H7 (cell line): ENCODE measurements at regions not wholly inside any gene's neighbourhood (a gene's known extent, or its start where the extent isn't known, plus 50 kb on each side); places are given as distances from the start of the nearest gene placed in this dataset.
"Not testable (repeated sequence)": the region's sequence is repeated elsewhere in the genome, so short reads cannot be mapped to it uniquely, and the experiment has no call there.

ENCODE experiments used
- DNase-seq: peaks from one replicate; pipeline ENCODE4 v3.0.0; 2012
- H3K27me3 ChIP-seq: 2 replicates; pipeline ENCODE4 v1.6.0; 2011; ENCODE audit warnings: mild to moderate bottlenecking, low read length; ENCODE audit not compliant: control insufficient read depth, insufficient read depth
- H3K36me3 ChIP-seq: replicated peaks from 2 replicates; pipeline ENCODE4 v1.5.1; 2011; ENCODE audit warnings: low read length; ENCODE audit not compliant: control insufficient read depth, insufficient read depth
- H3K4me3 ChIP-seq: 2 replicates; pipeline ENCODE4 v1.5.1; 2011; ENCODE audit warnings: low read depth, mild to moderate bottlenecking, control low read depth, low read length, moderate library complexity; ENCODE audit not compliant: insufficient read depth

DNA sequence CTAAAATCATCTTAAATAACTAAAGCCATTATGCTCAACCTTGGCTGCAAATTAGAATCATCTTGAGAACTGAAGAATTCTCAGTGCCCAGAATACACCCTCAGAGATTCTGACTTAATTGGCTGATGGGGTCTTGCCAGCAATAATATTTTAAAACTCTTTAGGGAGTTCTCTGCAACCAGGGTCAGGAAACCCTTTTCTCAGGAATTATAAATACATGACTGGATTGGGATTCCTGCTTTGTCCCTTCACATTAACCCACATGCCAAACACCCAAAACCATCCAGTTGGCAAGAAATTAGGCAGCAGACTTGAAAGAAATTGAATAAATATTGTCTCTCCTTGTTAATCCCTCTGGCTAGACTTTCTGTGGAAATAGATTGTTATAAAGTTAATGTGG is 482.3 kb upstream of the NECTIN3 start:
- no peak for DNase-seq
- Histone ChIP-seq H3K36me3 (no peaks in the 10 kb centered on the region), H3K4me3 (no peak overlapping the region), H3K27me3 (no peaks in the 10 kb centered on the region)

DNA sequence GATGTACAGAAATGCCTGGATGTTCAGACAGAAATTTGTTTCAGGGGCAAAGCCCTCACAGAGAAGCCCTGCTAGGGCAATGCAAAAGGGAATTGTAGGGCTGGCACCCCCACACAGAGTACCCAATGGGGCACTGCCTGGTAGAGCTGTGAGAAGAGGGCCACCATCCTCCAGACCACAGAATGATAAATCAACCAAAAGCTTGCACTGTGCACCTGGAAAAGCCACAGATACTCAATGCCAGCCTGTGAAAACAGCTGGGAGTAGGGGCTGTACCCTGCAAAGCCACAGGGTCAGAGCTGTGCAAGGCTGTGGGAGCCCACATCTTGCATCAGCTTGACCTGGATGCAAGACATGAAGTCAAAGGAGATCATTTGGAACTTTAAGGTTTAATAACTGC is 477.9 kb upstream of the NECTIN3 start:
- Histone ChIP-seq H3K27me3 (no peaks in the 10 kb centered on the region), H3K36me3 (no peaks in the 10 kb centered on the region; the same call in 1 of the 2 replicates), H3K4me3 (no peak overlapping the region)
- DNase-seq, result no peak

DNA sequence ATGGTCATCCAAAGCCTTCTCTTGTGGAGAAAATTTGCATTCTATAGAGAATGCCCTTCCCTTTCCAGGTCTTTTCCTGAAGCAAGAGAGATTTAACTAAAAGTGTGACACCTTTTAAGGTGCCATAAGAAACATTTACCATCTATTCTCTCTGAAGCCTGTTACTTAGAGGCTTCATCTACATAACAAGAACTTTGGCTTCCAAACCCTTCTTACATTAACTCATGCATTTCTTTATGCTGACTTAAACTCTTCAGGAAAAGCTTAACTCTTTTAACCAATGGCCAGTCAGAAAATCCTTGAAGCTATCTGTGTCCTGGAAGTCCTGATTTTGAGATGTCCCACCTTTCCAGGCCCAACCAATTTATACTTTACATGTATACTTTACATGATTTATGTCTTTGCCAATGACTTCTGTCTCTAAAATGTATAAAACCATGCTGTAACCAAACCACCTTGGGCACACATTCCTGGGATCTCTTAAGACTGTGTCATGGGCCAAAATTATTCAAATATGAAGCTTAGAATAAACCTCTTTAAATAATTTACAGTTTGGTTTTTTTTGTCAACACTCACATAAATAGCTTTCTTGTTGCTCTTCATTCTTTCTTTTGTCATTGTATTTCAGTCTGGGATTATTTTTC is 472.6 kb upstream of the NECTIN3 start:
- no peak overlapping the region for H3K4me3 ChIP-seq
- H3K36me3 ChIP-seq, result no peaks in the 10 kb centered on the region; the same call in 1 of the 2 replicates
- DNase-seq, result no peak

DNA sequence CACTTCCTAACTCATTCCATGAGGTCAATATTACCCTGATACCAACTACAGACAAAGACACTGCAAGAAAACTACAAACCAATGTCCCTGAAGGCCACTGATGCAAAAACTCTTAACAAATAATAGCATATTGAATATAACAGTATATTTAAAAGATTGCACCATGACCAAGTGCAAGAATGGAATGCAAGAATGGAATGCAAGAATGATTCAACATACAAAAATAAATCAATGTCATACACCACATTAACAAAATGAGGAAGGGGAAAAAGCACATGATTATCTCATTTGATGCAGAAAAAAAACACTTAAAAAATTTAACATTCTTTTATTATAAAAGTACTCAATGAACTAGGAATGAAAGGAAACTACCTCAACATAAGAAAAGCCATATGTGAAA is 463.1 kb upstream of the NECTIN3 start:
- Histone ChIP-seq H3K36me3 (no peaks in the 10 kb centered on the region), H3K27me3 (no peaks in the 10 kb centered on the region), H3K4me3 (no peak overlapping the region)
- DNase-seq, result no peak

More for the DNA sequence above, 472.6 kb upstream of the NECTIN3 start:
- H3K27me3 ChIP-seq, result no peaks in the 10 kb centered on the region

DNA sequence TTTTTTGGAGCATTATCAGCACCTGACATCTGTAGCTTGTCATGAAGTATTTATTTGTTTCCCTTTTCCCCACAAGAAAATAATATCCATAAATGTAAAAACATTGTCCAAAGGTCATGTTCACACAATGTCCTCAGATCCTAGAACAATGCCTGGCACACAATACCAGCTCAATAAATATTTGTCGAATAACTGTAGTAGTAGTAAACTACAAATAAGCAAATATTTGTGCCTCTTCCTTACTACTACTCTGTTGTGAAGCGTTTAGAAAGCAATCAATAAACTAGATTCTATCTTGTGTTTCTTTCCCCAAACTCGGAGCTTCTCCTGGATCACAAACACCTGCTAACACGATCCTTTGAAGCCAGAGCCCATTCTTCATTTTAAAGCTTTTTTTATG is 459.6 kb upstream of the NECTIN3 start:
- H3K36me3 ChIP-seq, result no peaks in the 10 kb centered on the region
- H3K4me3 ChIP-seq, result no peak overlapping the region
- no peaks in the 10 kb centered on the region for H3K27me3 ChIP-seq
- no peak for DNase-seq

DNA sequence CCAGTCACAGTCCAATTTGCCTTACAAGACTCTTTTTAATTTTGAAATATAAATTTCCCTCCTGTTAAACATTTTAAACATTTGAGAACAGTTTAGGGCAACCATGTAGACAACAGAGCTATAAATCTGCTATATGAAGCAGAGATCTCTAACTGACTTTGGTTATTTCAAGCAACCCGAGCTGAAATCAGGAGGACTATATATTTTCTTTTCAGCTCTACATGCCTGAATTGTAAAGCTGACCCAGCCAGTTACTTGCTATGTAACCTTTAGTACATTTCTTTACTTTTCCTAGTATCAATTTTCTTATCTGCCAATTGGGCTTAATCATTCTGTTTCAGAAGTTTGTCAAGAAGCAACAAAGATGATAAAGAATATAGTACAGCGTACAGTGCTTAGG is 457.4 kb upstream of the NECTIN3 start:
- no peak for DNase-seq
- no peaks in the 10 kb centered on the region for H3K27me3 ChIP-seq

DNA sequence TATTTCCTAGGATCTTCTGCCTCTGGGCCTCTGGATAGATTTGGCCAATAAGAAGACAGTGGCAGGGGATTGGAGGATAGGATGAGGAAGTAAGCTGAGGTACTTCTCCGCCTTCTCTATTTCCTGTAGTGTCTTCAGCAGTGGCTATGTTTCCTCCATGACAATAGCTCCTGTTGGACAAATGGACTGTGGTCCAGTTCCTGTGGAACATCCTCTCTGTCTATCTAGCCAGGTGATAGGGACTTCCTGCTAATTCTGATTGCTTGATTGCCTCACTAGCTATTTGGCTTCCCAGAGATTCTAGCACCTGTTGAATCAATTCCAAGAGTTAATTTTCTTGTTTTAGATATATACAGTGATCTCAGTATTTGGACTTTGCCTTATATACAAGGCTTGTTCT is 456.2 kb upstream of the NECTIN3 start:
- Histone ChIP-seq H3K36me3 (no peaks in the 10 kb centered on the region), H3K27me3 (no peaks in the 10 kb centered on the region), H3K4me3 (no peak overlapping the region)
- no peak for DNase-seq

More for the DNA sequence above, 457.4 kb upstream of the NECTIN3 start:
- no peak overlapping the region for H3K4me3 ChIP-seq
- no peaks in the 10 kb centered on the region for H3K36me3 ChIP-seq

DNA sequence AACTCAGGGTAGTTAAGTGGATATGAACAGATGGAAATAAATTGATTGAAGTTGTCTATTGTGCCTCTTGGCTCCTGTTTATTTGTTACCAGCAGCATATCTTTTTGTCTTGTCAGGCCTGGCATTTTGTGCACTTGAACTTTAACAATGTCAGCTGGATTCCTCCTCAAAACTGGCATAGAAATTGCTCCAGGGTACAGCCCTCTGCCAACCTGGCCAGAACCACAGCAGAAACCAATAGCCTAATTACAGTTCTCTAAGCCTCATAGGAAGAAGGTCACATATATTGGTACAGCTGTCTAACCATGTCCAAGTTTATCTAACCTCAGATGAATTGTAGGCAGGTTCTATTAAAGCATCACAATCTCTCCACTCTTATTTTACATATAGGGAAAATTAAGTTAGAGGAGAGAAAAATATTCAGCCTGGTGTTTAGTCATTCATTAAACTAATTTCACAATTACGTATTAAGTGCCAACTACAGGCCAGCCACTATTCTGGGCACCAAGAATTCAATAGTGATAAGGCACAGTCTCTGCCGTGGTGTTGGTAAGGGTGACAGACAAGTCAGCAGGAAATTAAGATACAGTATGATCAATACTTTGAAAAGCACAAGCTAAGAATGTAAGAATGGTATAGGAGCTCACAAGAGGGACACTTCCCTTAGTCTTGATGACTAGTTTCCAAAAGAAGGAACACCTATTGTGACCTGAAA is 452.9 kb upstream of the NECTIN3 start:
- no peaks in the 10 kb centered on the region for H3K36me3 ChIP-seq
- H3K4me3 ChIP-seq, result no peak overlapping the region
- no peak for DNase-seq
- H3K27me3 ChIP-seq, result no peaks in the 10 kb centered on the region

DNA sequence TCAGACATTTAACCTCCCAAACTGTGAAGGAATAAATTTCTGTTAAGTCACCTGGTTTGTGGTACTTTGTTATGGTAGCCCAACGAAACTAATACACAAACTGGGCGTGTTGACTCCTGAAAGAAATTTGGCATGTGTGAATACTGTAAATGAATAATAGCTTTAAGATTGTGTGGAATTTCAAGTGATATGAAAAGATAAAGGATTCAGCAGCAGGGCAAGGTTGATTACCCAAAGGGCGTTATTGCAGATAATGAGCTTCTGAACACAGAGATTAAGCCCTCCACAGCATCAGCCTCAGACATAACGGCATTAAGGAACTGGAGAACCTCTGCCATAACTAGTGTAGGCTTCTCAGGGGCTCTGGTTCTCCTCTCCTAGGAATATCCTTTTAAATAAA is 451.5 kb upstream of the NECTIN3 start:
- H3K27me3 ChIP-seq, result no peaks in the 10 kb centered on the region
- H3K4me3 ChIP-seq, result no peak overlapping the region
- H3K36me3 ChIP-seq, result no peaks in the 10 kb centered on the region
- DNase-seq, result no peak

DNA sequence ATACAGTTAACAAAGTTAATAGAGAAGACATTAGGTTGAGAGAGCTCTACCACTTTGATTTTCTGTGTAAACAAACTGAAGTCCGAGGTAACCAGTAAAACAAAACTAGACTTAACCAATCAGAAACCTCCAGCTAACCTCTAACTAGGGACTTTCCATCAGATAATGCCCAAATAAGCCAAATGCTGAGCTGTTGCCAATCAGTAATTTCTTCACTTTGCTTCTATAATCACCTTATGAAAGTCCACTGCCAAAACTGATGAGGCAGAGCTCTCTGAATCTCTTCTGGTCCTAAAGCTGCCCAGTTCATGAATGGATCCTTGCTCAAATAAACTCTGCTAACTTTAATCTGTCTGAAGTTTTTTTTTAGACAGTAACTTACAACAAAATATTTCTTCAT is 448.0 kb upstream of the NECTIN3 start:
- Histone ChIP-seq H3K4me3 (no peak overlapping the region), H3K36me3 (no peaks in the 10 kb centered on the region), H3K27me3 (no peaks in the 10 kb centered on the region)
- DNase-seq, result no peak

DNA sequence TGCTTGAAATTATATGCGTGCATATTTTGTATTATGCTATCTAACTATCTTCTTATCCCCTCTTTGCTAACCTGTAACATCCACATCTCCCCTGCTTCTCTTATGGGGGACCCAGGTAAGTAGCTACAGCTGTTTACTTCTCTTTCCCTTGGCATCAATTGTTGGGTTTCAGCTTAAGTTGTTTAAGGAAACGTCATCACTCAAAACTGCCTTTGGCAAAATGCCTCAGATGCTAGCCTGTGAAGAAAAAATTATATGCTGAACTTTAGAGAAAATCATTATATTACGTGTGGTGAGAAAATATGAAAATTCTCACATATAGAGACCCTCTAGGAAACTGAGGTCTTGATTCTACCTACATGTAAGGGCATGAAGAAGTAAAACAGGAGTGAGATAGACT is 447.0 kb upstream of the NECTIN3 start:
- no peak overlapping the region for H3K4me3 ChIP-seq
- no peaks in the 10 kb centered on the region for H3K27me3 ChIP-seq
- no peaks in the 10 kb centered on the region for H3K36me3 ChIP-seq
- DNase-seq, result no peak

DNA sequence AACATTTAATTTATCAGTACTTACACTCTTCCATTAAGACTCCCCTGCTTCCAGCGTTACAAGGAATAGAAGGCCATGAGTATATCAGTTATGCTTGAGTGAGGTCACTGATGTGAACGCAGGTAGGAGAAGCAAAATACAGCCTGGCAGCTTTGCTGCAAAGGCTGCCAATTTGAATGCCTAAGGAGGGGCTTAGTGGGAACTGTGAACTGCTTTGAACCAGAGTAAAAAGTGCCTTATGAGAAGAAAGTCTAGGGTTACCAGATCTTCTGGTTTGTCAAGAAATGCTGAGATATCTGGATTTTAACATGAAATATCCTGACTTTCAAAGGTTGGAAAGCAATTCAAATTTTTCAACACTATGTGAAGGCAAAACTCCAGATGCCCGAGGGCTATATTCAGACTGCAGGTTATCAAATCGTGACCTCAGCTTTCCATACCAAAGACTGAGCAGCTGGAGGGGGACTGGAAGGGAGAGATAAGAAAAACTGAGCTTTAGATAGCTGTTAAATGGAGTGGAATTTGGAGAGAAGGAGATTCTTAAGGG is 446.3 kb upstream of the NECTIN3 start:
- Histone ChIP-seq H3K4me3 (no peak overlapping the region), H3K27me3 (no peaks in the 10 kb centered on the region), H3K36me3 (no peaks in the 10 kb centered on the region)
- no peak for DNase-seq

DNA sequence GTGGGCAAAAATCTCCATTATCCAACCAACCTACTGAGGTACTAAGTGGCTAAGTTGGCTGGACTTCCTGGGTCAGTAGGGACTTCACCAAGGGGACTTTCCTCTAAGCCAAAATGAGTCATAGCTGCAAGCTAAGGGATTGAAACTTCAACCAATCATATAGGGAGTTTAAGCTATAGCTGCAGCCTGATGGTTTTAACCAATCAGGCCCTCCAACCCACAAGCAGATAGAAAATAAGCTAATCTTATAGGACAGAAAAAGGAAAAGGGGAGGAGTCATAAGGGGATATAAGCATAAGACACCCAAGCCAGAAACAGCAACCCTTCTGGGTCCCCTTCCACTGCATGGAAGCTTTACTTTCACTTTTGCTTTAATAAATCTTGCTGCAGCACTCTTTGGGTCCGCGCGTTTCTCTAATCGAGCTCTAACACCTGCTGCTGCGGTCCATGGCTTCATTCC is 444.9 kb upstream of the NECTIN3 start:
- H3K4me3 ChIP-seq, H3K27me3 ChIP-seq, DNase-seq, H3K36me3 ChIP-seq: not testable (repeated sequence)

DNA sequence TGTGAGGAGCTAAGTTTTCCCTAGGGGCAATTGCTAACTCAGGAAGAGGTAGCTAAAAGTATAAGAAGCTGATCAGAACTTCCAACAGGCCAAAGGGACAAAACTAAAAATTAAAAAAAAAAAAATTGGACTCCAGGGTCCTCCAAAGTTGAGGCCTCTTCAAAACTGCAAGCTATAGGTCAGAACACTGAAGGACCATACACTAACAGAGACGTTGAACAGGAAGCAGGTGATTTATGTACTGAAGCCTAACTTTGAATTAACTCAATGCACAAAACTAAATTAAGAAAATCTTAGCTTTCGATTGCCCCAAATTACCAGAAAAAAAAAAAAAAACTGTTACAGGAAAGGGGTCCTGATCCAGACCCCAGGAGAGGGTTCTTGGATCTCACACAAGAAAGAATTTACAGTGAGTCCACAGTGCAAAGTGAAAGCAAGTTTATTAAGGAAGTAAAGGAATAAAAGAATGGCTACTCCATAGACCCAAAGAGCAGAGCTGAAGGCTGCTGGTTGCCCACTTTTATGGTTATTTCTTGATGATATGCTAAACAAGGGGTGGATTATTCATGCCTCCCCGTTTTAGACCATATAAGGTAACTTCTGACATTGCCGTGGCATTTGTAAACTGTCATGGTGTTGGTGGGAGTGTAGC is 442.8 kb upstream of the NECTIN3 start:
- Histone ChIP-seq H3K27me3 (no peaks in the 10 kb centered on the region), H3K4me3 (no peak overlapping the region), H3K36me3 (no peaks in the 10 kb centered on the region)
- DNase-seq, result no peak

DNA sequence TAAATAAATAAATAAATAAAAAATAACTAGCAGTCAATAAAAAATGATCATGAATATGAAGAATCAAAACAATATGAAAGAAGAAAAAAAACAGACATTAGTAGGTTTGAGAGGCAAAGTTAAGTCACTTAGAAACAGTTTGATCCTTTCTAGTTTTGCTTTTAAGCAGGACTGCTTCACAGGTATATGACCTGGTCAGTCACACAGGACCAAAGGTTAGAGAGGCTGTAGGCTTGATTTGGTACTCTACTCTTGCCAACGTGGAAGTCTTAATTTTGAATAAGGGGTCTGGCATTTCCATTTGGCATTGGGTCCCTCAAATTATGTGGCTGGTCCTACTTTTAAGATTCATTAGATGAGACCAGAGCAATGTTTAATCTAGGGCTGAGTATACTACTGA is 441.7 kb upstream of the NECTIN3 start:
- no peak for DNase-seq
- Histone ChIP-seq H3K4me3 (no peak overlapping the region), H3K36me3 (no peaks in the 10 kb centered on the region), H3K27me3 (no peaks in the 10 kb centered on the region)
